ENCODE measurements at regions not wholly inside any gene's neighbourhood (a gene's known extent, or its start where the extent isn't known, plus 50 kb on each side); places are given as distances from the start of the nearest gene placed in this dataset.

DNA sequence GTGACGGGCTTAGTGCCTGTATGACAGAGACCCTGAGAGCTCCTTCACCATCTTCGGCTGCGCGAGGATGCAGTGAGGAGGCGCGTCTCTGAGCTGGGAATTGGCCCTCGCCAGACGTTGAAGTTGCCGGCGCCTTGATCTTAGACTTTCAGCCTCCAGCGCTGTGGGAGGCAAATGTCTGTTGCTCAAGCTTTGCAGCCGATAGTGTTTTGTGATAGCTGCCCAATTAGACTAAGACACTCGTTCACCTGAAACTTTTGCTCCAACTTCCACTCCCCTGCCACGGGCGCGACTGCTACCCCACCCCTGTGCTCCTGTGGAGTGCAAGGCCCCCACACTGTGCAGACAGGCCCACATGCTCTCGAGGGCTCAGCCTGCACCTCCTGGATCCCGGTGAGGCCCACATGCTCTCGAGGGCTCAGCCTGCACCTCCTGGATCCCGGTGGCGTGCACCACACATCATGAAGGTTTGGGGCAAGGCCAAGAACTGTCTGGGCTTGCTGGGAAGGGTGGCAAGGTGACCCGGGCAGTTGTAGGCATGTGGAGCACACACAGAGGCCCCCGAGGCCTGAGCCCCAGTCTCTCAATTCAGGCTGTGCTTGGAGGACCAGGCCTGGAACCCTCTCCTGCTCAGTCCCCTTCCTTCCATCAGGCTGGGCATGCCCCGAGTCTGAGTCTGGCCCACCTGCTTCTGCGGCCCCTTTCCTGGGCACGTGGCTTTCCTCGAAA lies 324.6 kb downstream of the TMEM121 start:
- ChIA-PET POLR2A (ENCODE audit: low non-redundant PET) (no interaction called here), CTCF (interaction anchor here (0.6 kb wide), 1 partner anchor 78 kb away, joined by 3 read pairs; no protein-coding TSS in a partner anchor)
- no TSS peak for BruUV-seq (replicated peaks)
- Histone ChIP-seq H3K9me3 (ENCODE audit: low read depth, low read length, poor library complexity, severe bottlenecking) (no peaks in the 10 kb centered on the region), H3K27me3 (replicated peaks; ENCODE audit: insufficient read depth, low read depth, low read length, poor library complexity) (peaks cover 14% of the 10 kb centered on the region), H3K36me3 (ENCODE audit: insufficient read depth, low read length, poor library complexity, severe bottlenecking) (no peaks in the 10 kb centered on the region), H3K27ac (ENCODE audit: low read depth, low read length, poor library complexity, severe bottlenecking) (no peak overlapping the region), H3K4me3 (ENCODE audit: low read depth, low read length, poor library complexity, severe bottlenecking) (no peak overlapping the region), H3K4me1 (ENCODE audit: insufficient read depth, low read length, poor library complexity, severe bottlenecking) (no peaks in the 10 kb centered on the region)
- no peak for DNase-seq (ENCODE audit: low spot score)
- no peak for TF ChIP-seq EZH2 (IDR thresholded peaks at IDR 0.05; ENCODE audit: borderline replicate concordance, low read depth, low read length, poor library complexity, severe bottlenecking)
- TF ChIP-seq, protein P1, sequence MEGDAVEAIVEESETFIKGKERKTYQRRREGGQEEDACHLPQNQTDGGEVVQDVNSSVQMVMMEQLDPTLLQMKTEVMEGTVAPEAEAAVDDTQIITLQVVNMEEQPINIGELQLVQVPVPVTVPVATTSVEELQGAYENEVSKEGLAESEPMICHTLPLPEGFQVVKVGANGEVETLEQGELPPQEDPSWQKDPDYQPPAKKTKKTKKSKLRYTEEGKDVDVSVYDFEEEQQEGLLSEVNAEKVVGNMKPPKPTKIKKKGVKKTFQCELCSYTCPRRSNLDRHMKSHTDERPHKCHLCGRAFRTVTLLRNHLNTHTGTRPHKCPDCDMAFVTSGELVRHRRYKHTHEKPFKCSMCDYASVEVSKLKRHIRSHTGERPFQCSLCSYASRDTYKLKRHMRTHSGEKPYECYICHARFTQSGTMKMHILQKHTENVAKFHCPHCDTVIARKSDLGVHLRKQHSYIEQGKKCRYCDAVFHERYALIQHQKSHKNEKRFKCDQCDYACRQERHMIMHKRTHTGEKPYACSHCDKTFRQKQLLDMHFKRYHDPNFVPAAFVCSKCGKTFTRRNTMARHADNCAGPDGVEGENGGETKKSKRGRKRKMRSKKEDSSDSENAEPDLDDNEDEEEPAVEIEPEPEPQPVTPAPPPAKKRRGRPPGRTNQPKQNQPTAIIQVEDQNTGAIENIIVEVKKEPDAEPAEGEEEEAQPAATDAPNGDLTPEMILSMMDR (conservative IDR thresholded peaks at IDR 0.05; ENCODE audit: low read depth, low read length), result no peak
- intact Hi-C loops (cut with micrococcal nuclease; ENCODE audit: unreplicated experiment), result no loop called here

DNA sequence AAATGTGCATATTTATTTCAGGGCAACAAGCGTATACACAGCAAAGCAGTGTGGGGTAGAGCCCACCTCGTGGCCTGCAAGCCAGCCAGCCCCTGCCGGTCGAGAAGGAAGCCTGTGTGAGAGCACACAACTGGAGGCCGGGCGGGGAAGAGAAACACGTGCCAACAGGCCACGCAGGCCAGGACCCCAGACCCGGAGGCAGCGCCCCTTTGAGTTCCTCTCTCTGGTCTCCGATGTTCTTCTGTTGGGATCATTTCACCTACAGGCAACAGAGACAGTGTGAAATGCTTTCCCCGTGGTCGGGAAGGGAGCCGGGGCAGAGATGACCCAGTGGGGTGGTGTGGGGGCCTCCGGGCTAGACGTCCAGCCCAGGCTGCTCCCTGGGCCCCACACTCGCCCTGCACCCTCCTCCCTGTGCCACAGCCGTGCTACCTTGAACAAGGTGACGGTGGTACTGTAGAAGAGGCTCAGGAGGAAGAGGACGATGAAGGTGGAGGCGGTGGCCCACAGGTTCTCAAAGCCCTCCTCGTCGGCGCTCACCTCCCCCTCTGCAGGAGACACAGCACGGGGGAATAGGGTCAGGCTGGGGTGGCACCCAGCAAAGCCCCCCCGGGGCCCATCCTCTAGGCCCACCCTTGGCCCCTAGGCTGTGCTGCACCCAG lies 325.5 kb downstream of the TMEM121 start:
- H3K27ac ChIP-seq (ENCODE audit: low read depth, low read length, poor library complexity, severe bottlenecking), result no peak overlapping the region
- CTCF ChIA-PET, result no interaction called here
- no peaks in the 10 kb centered on the region for H3K9me3 ChIP-seq (ENCODE audit: low read depth, low read length, poor library complexity, severe bottlenecking)

DNA sequence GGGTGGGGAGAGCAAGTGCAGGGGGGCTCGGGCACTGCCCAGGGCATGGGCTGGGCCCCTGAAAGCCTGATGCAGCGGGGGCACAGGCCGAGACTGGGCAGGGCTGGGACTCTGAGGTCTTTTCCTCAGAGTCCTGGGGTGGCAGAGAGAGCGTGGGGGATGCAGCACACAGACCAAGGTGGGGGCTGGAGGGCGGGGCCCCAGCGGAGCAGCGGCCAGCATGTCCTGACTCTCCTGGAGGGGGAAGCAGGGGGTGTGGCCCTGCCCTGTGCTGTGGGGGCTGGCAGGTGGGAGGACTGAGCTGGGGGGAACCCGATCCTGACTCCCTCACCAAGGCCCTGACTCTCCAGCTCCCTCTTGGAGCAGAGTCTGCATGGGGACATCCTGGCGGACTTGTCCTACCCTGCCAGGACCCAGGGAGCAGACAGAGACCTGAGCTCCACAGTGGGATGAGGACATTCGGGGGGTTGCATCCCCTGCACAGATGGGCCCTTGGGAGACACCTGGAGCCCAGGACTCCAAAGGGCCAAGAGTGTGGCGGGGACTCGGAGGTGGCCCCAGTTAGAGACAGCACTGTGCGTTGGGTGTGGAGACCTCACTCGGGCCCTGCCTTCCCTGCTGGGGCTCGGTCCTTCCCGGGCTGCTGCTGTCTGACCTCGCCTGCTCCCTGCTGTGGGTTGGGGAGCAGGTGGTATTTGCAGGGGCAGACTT lies 326.1 kb downstream of the TMEM121 start:
- ChIA-PET POLR2A (ENCODE audit: low non-redundant PET) (no interaction called here), CTCF (no interaction called here)
- no peak overlapping the region for H3K4me3 ChIP-seq (ENCODE audit: low read depth, low read length, poor library complexity, severe bottlenecking)
- no TSS peak for BruUV-seq (replicated peaks)
- TF ChIP-seq, protein P1 (conservative IDR thresholded peaks at IDR 0.05; ENCODE audit: low read depth, low read length), result no peak
- no peak for TF ChIP-seq EZH2 (IDR thresholded peaks at IDR 0.05; ENCODE audit: borderline replicate concordance, low read depth, low read length, poor library complexity, severe bottlenecking)
- H3K27ac ChIP-seq (ENCODE audit: low read depth, low read length, poor library complexity, severe bottlenecking), result no peak overlapping the region
- intact Hi-C loops (cut with micrococcal nuclease; ENCODE audit: unreplicated experiment), result no loop called here
- no peaks in the 10 kb centered on the region for H3K9me3 ChIP-seq (ENCODE audit: low read depth, low read length, poor library complexity, severe bottlenecking)
- H3K4me1 ChIP-seq (ENCODE audit: insufficient read depth, low read length, poor library complexity, severe bottlenecking), result no peaks in the 10 kb centered on the region
- no peak for DNase-seq (ENCODE audit: low spot score)
- no peaks in the 10 kb centered on the region for H3K36me3 ChIP-seq (ENCODE audit: insufficient read depth, low read length, poor library complexity, severe bottlenecking)
- H3K27me3 ChIP-seq (replicated peaks; ENCODE audit: insufficient read depth, low read depth, low read length, poor library complexity), result peaks cover 6% of the 10 kb centered on the region

More for the DNA sequence above, 325.5 kb downstream of the TMEM121 start:
- Histone ChIP-seq H3K4me3 (ENCODE audit: low read depth, low read length, poor library complexity, severe bottlenecking) (no peak overlapping the region), H3K36me3 (ENCODE audit: insufficient read depth, low read length, poor library complexity, severe bottlenecking) (no peaks in the 10 kb centered on the region), H3K4me1 (ENCODE audit: insufficient read depth, low read length, poor library complexity, severe bottlenecking) (no peaks in the 10 kb centered on the region), H3K27me3 (replicated peaks; ENCODE audit: insufficient read depth, low read depth, low read length, poor library complexity) (peaks cover 11% of the 10 kb centered on the region)
- DNase-seq (ENCODE audit: low spot score), result no peak
- BruUV-seq (replicated peaks), result no TSS peak
- TF ChIP-seq EZH2 (IDR thresholded peaks at IDR 0.05; ENCODE audit: borderline replicate concordance, low read depth, low read length, poor library complexity, severe bottlenecking), result no peak
- TF ChIP-seq, protein P1 (conservative IDR thresholded peaks at IDR 0.05; ENCODE audit: low read depth, low read length), result no peak
- intact Hi-C loops (cut with micrococcal nuclease; ENCODE audit: unreplicated experiment), result no loop called here
- POLR2A ChIA-PET (ENCODE audit: low non-redundant PET), result no interaction called here
